ENCODE measurements at regions not wholly inside any gene's neighbourhood (a gene's known extent, or its start where the extent isn't known, plus 50 kb on each side); places are given as distances from the start of the nearest gene placed in this dataset.

DNA sequence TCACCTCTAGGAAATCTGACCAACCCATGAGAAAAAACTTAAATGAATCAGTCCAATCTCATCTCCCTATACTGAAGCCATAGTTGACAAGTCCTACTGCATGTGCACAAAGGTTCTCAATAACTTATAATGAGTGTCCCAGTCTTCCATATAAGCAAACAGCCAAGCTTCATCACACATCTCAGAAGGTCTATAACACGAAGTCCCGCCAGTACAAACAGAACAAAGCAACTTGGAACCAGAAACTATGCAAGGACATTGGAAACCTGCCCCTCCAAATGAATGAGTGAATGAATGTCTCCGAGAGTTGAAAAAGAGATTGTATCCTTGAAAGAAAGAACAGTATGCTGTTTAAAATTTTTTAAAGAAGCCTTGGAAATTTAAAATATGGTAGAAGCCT is 53.6 kb upstream of the IPO9 start:
- DNase-seq, result no peak

GRCh38 chr1:201778279-201779065 is 50.5 kb upstream of the IPO9 start:
- no peak for DNase-seq

All from NCI-H1417 (cell line).